Stomach (tissue), 8 donors: ENCODE measurements at regions not wholly inside any gene's neighbourhood (a gene's known extent, or its start where the extent isn't known, plus 50 kb on each side); places are given as distances from the start of the nearest gene placed in this dataset.

Experiments
- DNase-seq, 2 donors: peaks; one replicate each; pipeline versions ENCODE4 v3.0.0 to v3.0.0-alpha.2; 2013 to 2019
- H3K27ac ChIP-seq, 5 donors: fragments of 200-600 bp in 4 of 5; sonication (generic) in 4 of 5; one replicate each; pipeline ENCODE4 v1.5.1; 2013 to 2019; ENCODE audit warnings: mild to moderate bottlenecking in 1 of 5, moderate library complexity in 1 of 5
- H3K27me3 ChIP-seq, 3 donors: fragments of 200-600 bp; sonication (generic); one replicate each; pipeline ENCODE4 v1.5.1; 2017 to 2019; ENCODE audit warnings: mixed run types in 1 of 3
- H3K36me3 ChIP-seq, 4 donors: fragments of 200-600 bp; sonication (generic); 1 replicate in 3 of 4; 2 replicates in 1 of 4; pipeline ENCODE4 v1.5.1; 2016 to 2019
- H3K4me1 ChIP-seq, 4 donors: fragments of 200-600 bp; sonication (generic); one replicate each; pipeline ENCODE4 v1.5.1; 2016 to 2019
- H3K4me3 ChIP-seq, 4 donors: fragments of 200-600 bp; sonication (generic) in 3 of 4; one replicate each; pipeline ENCODE4 v1.5.1; 2016 to 2019; ENCODE audit warnings: mild to moderate bottlenecking in 1 of 4
- H3K9me3 ChIP-seq, 4 donors: fragments of 200-600 bp; sonication (generic); one replicate each; pipeline ENCODE4 v1.5.1; 2016 to 2019
- CTCF ChIP-seq, 7 experiments: fragments of 450-650 bp in 4 of 7; fragments of 200-600 bp in 3 of 7; sonication (generic) in 3 of 7; IDR thresholded peaks; one replicate each; pipeline ENCODE4 v1.5.1; 2016 to 2019; ENCODE audit warnings: antibody characterized with exemption in 7 of 7, control low read depth in 2 of 7, mild to moderate bottlenecking in 1 of 7
- EP300 ChIP-seq: sonication (generic); formaldehyde crosslinking; IDR thresholded peaks from one replicate; pipeline ENCODE4 v1.6.1; 2017; ENCODE audit warnings: antibody characterized with exemption
- POLR2A ChIP-seq, 4 donors: fragments of 450-650 bp; IDR thresholded peaks; one replicate each; pipeline ENCODE4 v1.6.1; 2016; ENCODE audit warnings: antibody characterized with exemption in 4 of 4, control low read depth in 2 of 4, mild to moderate bottlenecking in 1 of 4, moderate library complexity in 1 of 4
- POLR2AphosphoS5 ChIP-seq, 3 donors: sonication (generic); formaldehyde crosslinking; IDR thresholded peaks; one replicate each; pipeline ENCODE4 v1.6.1; 2016; ENCODE audit warnings: antibody characterized with exemption in 3 of 3
- WGBS, 5 donors: extraction: QIAGEN DNeasy Blood & Tissue Kit in 3 of 5; methylation state at CpG; one replicate each; pipeline versions ENCODE4 v1.1.5 to v1.1.7; 2013 to 2018; 5-methylcytosine and 5-hydroxymethylcytosine counted together
- intact Hi-C: fragments of 100-400 bp; cut with DNase I; formaldehyde crosslinking; loops from one replicate; pipeline ENCODE4 v1.15.1; 2023; ENCODE audit warnings: low total_unique reads
- donor health status: healthy with polysubstance abuse.
- donor health status: Bipolar disorder and iron deficiency.
- donor health status: healthy.

GRCh38 chr2:43047187-43047780 is 179.1 kb downstream of the ZFP36L2 start:
- 86 to 90% (median 89%) methylated on average over 17 of the region's 17 CpGs for WGBS, 5 donors
- H3K36me3 ChIP-seq: no peaks in the 10 kb centered on the region
- peaks cover 6 to 38% (median 34%) of the 10 kb centered on the region in 4 donors for H3K4me1 ChIP-seq
- TF ChIP-seq CTCF (IDR thresholded peaks at IDR 0.05) (no peak), POLR2AphosphoS5 (IDR thresholded peaks at IDR 0.05) (no peak), EP300 (no peak), POLR2A (IDR thresholded peaks at IDR 0.05) (no peak)
- H3K9me3 ChIP-seq: no peaks in the 10 kb centered on the region
- intact Hi-C loops: no loop called here
- no peak for DNase-seq
- H3K27me3 ChIP-seq: no peaks in the 10 kb centered on the region
- no peak overlapping the region for H3K4me3 ChIP-seq
- H3K27ac ChIP-seq: no peak overlapping the region

- Histone ChIP-seq H3K36me3 (no peaks in the 10 kb centered on the region), H3K27ac (peak overlapping the region in 2 of 5 donors; percentile 28 to 42), H3K4me1 (peaks cover 15 to 35% (median 30%) of the 10 kb centered on the region in 4 donors), H3K9me3 (no peaks in the 10 kb centered on the region), H3K4me3 (no peak overlapping the region), H3K27me3 (no peaks in the 10 kb centered on the region)
- WGBS, 5 donors: 60 to 90% (median 78%) methylated on average over 3 of the region's 3 CpGs
- intact Hi-C loops: no loop called here
- TF ChIP-seq CTCF (IDR thresholded peaks at IDR 0.05): no peak
- TF ChIP-seq POLR2AphosphoS5 (IDR thresholded peaks at IDR 0.05): no peak
- no peak for TF ChIP-seq POLR2A (IDR thresholded peaks at IDR 0.05)
- no peak for TF ChIP-seq EP300
- no peak for DNase-seq
These were observed 180.5 kb downstream of the ZFP36L2 start for GRCh38 chr2:43045866-43046265.

GRCh38 chr2:43044093-43044681 is 182.2 kb downstream of the ZFP36L2 start:
- Histone ChIP-seq H3K36me3 (no peaks in the 10 kb centered on the region), H3K4me3 (no peak overlapping the region), H3K27ac (peak overlapping the region in 3 of 5 donors; percentile 17 to 38 (median 34)), H3K4me1 (peaks cover 15 to 31% (median 22%) of the 10 kb centered on the region in 4 donors), H3K27me3 (no peaks in the 10 kb centered on the region), H3K9me3 (no peaks in the 10 kb centered on the region)
- TF ChIP-seq POLR2A (IDR thresholded peaks at IDR 0.05) (no peak), POLR2AphosphoS5 (IDR thresholded peaks at IDR 0.05) (no peak)
- intact Hi-C loops: no loop called here
- DNase-seq: no peak
- 86 to 91% (median 88%) methylated on average over 5 to 13 of the region's 13 CpGs for WGBS, 5 donors

GRCh38 chr2:43043553-43043870 is 182.9 kb downstream of the ZFP36L2 start:
- Histone ChIP-seq H3K27me3 (no peaks in the 10 kb centered on the region), H3K9me3 (no peaks in the 10 kb centered on the region), H3K36me3 (no peaks in the 10 kb centered on the region), H3K27ac (peak overlapping the region in 2 of 5 donors; percentile 34 to 38), H3K4me3 (no peak overlapping the region), H3K4me1 (peaks cover 15 to 34% (median 22%) of the 10 kb centered on the region in 4 donors)
- WGBS, 5 donors: 86 to 96% (median 94%) methylated on average over 7 to 8 of the region's 8 CpGs
- no peak for DNase-seq
- TF ChIP-seq CTCF (IDR thresholded peaks at IDR 0.05) (no peak), POLR2A (IDR thresholded peaks at IDR 0.05) (no peak), POLR2AphosphoS5 (IDR thresholded peaks at IDR 0.05) (no peak), EP300 (no peak)
- intact Hi-C loops: no loop called here
